DMS114 treated with DMSO at 0.1 percent for 48 hours (cell line): ENCODE measurements at regions not wholly inside any gene's neighbourhood (a gene's known extent, or its start where the extent isn't known, plus 50 kb on each side); places are given as distances from the start of the nearest gene placed in this dataset.
"Not testable (repeated sequence)": the region's sequence is repeated elsewhere in the genome, so short reads cannot be mapped to it uniquely, and the experiment has no call there.

Experiments
- DNase-seq: peaks from one replicate; lab custom pipeline; 2025; ENCODE audit not compliant: unreplicated experiment; lab: John Stamatoyannopoulos, UW

GRCh38 chr21:17197996-17198395 lies 314.8 kb upstream of the CXADR start:
- no peak for DNase-seq

DNA sequence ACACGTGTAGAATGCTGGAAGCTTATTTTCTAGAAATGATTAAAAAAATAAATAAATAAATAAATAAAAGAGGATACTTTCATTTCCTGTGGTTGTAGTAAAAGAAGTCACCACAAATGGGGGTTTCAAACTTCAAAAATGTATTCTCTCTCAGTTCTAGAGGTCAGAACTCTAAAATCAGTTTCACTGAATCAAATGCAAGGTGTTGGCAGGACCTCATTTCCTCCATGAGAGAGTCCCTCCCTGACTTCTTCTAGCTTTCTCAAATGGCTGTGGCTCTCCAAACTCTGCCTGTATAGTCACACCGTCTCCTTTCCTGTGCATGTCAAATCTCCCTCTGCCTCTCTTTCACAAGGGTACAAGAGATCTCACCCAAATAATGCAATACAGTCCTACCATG lies 312.6 kb upstream of the CXADR start:
- no peak for DNase-seq

DNA sequence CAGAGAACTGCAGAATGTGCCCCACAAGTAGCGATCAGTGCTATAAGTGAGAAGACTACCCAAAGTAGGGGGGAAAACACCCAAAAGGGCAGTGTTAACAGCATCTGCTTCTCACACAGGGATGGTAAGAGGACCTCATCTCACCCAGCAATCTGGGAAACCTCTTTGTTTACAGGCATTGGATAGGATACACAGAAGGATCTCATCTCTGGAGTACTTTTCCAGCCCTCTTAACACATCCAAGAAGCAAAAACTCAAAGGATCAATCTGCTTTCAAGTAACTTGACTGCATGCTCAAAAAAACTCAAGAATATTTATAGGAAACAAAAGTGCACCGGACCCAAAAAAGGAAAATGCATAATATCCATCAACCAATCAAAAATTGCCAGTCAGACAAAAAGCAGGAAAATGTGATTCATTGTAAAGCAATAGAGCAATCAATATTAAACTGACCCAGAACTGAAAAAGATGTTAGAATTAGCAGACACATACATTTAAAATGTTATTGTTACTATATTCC lies 311.0 kb upstream of the CXADR start:
- DNase-seq, result no peak

GRCh38 chr21:17214801-17215200 lies 298.0 kb upstream of the CXADR start:
- DNase-seq, result no peak

DNA sequence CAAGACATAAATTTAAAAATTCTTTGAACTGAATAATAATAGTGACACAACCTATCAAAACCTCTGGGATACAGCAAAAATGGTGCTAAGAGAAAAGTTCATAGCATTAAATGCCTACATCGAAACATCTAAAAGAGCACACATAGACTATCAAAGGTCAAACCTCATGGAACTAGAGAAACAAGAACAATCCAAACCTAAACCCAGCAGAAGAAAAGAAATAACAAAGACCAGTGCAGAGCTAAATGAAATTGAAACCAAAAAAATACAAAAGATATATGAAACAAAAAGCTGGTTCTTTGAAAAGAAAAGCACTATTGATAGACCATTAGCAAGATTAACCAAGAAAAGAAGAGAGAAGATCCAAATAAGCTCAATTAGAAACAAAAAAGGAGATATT lies 293.8 kb upstream of the CXADR start:
- DNase-seq, result not testable (repeated sequence)

DNA sequence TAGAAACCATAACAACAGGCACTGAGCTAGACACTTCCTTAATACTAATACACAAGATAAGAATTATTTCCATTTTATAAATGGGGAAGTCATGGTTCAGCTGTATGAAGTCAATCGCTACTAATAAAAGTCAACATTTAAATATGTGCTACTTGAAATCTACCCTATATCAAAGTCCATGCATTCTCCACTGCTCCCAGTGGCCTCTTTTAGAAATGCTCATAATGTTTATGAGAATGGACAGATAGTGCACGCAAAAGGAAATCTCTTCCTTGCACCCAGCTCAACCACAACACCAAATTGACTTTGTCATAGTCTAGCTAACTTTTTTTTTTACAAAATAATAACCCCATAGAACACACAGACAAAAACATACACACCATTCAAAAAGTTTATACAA lies 281.7 kb upstream of the CXADR start:
- no peak for DNase-seq

DNA sequence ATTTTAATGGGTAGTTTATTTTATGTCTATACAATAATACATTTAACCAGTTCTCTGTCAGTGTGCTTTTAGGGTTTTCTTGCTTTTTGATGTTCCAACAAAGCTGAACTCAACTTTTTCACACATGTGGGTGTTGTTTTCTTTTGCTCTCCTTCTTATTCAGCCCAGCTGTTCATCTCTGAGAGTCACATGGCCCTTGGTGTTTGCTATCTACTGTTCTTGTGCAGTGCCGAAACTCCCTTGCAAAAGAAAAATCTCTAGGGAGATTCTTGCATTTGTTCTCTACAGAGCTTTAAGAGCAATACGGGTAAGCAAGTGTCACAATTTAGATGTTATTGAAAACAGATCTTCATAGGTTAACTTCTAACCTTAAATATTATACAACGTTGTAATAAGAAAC lies 281.1 kb upstream of the CXADR start:
- DNase-seq, result no peak

GRCh38 chr21:17238468-17238867 lies 274.4 kb upstream of the CXADR start:
- no peak for DNase-seq

DNA sequence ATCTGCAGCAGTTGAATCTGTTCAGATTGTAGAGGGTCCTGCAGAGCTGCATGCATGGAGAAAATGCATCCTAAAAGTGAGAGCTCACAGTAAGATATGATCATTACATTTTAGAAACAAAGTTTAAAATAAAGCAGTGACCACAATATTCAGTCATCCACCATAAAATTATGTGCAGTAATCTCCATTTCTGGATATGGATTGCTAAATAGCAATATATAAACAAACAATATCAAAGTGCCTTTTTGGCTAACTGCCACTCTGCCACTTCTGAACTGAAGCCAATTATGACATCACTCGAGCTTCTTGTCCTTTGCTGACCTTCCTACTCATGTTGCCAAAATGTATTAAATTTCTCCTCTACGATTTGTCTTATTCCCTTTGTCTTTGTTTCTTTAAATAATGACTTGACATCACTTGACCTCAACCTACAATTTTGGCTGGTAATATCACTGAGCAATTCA lies 262.0 kb upstream of the CXADR start:
- no peak for DNase-seq

GRCh38 chr21:17257784-17258183 lies 255.1 kb upstream of the CXADR start:
- no peak for DNase-seq

DNA sequence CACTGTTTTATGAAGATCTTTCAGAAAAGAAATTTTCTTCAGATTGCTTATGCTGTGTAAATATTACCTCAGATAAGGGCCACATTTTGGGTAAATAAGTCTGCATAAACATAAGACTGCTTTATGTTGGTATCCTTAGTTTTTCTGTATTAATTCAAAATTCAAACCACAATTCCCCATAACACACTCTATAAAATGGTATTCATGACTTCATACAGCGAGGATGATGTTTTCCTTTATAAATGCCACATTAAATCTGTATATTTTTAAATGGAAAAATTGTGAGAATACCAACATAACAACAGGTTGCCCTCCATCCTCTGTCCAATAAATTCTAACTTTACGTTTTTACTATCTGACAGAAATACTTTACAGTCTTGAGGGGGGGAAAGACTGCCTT lies 248.7 kb upstream of the CXADR start:
- DNase-seq, result no peak

DNA sequence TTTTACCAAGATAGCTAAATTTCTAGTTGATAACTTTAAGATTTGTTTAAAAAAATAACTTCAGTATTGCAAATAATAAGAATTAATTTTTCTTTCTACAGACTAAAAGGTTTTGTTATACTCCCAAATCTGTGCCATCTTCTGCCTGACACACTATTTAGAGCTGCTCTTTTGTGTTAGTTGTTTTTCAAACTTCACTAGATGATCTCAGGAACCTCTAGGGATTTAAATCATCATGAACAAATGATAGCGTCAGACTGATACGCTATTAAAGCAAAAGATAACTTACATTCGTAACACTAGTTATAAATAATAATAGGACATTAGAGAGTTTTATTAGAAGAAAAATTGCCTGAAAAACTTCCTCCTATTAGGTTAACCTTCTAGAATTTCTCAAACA lies 243.1 kb upstream of the CXADR start:
- no peak for DNase-seq

DNA sequence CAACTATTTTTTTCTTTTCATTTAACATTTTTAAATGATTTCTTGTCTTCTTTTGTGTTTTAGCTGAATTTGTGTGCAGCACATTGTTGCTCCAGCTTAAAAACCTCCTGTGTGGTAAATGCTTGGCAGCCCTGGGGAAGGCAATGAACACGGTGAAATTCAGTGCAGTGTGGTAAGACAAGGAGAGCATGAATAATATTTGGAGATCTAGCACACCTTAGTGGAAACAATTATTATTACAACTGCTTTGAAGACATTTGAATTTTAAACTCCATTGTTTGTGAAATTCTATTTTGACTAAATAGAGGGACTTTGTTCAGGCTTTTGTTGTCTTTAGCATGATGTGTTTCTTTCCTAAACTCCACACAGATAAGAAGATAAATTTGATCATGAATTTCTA lies 242.6 kb upstream of the CXADR start:
- peak; percentile 39 for DNase-seq

- DNase-seq, result no peak
Measured at GRCh38 chr21:17279663-17280062, 233.2 kb upstream of the CXADR start.

DNA sequence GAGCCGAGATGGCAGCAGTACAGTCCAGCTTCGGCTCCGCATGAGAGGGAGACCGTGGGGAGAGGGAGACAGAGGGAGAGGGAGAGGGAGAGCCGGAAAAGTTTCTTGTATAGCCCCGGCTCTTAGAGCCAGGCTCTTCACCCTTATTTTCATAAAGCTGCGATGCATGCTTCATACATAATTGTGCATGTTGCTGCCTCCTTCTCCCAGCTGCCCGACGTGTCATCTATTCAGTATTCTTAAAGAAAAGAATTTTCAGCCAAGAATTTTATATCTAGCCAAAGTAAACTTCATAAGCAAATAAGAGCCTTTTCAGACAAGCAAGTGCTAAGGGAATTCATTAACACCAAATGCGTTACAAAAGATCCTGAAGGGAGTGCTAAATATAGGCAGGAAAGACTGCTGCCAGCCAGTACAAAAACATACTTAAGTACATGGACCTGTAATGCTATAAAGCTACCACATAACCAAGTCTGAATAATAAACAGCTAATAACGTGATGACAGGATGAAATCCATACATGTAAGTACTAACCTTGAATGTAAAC lies 219.8 kb upstream of the CXADR start:
- not testable (repeated sequence) for DNase-seq

GRCh38 chr21:17295997-17296396 lies 216.8 kb upstream of the CXADR start:
- DNase-seq, result no peak

GRCh38 chr21:17299576-17299975 lies 213.3 kb upstream of the CXADR start:
- not testable (repeated sequence) for DNase-seq

GRCh38 chr21:17327715-17328114 lies 185.1 kb upstream of the CXADR start:
- not testable (repeated sequence) for DNase-seq

- DNase-seq, result no peak
Measured at GRCh38 chr21:17334484-17334883, 178.4 kb upstream of the CXADR start.

GRCh38 chr21:17340081-17340480 lies 172.8 kb upstream of the CXADR start:
- DNase-seq, result no peak

GRCh38 chr21:17343055-17343454 lies 169.8 kb upstream of the CXADR start:
- no peak for DNase-seq

GRCh38 chr21:17348357-17348756 lies 164.5 kb upstream of the CXADR start:
- no peak for DNase-seq

DNA sequence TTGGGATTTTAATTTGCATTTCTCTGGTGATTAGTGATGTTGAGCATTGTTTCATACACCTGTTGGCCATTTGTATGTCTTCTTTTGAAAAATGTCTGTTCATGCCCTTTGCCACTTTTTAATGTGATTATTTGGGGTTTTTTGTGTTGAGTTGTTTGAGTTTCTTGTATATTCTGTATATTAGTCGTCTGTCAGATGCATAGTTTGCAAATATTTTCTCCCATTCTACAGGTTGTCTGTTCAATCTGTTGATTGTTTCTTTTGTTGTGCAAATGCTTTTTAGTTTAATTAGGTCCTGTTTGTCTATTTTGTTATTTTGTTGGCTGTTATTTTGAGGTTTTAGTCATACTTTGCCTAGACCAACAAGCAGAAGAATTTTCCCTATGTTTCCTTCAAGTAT lies 164.0 kb upstream of the CXADR start:
- DNase-seq, result no peak
